Prostate gland (tissue), 2 donors: ENCODE measurements at regions not wholly inside any gene's neighbourhood (a gene's known extent, or its start where the extent isn't known, plus 50 kb on each side); places are given as distances from the start of the nearest gene placed in this dataset.

Experiments used
- CTCF ChIP-seq, 4 experiments: fragments of 200-600 bp in 2 of 4; fragments of 450-650 bp in 2 of 4; sonication (generic) in 2 of 4; IDR thresholded peaks; 1 replicate in 3 of 4; 2 replicates in 1 of 4; pipeline ENCODE4 v1.5.1; 2016 to 2019; ENCODE audit warnings: antibody characterized with exemption in 4 of 4, mild to moderate bottlenecking in 2 of 4, moderate library complexity in 2 of 4
- POLR2A ChIP-seq: fragments of 450-650 bp; IDR thresholded peaks from one replicate; pipeline ENCODE4 v1.6.1; 2016; ENCODE audit warnings: antibody characterized with exemption, mild to moderate bottlenecking
- POLR2AphosphoS5 ChIP-seq: sonication (generic); formaldehyde crosslinking; IDR thresholded peaks from one replicate; pipeline ENCODE4 v1.6.1; 2017; ENCODE audit warnings: antibody characterized with exemption

- TF ChIP-seq CTCF (IDR thresholded peaks at IDR 0.05) (no peak), POLR2AphosphoS5 (no peak), POLR2A (no peak)
Measured at GRCh38 chr4:11326021-11326420, 102.7 kb downstream of the HS3ST1 start.
